COLO829 (cell line): ENCODE measurements at regions not wholly inside any gene's neighbourhood (a gene's known extent, or its start where the extent isn't known, plus 50 kb on each side); places are given as distances from the start of the nearest gene placed in this dataset.
"Not testable (repeated sequence)": the region's sequence is repeated elsewhere in the genome, so short reads cannot be mapped to it uniquely, and the experiment has no call there.

Source experiments
- DNase-seq: peaks from one replicate; pipeline ENCODE4 v3.0.0; 2012; ENCODE audit warnings: low spot score

DNA sequence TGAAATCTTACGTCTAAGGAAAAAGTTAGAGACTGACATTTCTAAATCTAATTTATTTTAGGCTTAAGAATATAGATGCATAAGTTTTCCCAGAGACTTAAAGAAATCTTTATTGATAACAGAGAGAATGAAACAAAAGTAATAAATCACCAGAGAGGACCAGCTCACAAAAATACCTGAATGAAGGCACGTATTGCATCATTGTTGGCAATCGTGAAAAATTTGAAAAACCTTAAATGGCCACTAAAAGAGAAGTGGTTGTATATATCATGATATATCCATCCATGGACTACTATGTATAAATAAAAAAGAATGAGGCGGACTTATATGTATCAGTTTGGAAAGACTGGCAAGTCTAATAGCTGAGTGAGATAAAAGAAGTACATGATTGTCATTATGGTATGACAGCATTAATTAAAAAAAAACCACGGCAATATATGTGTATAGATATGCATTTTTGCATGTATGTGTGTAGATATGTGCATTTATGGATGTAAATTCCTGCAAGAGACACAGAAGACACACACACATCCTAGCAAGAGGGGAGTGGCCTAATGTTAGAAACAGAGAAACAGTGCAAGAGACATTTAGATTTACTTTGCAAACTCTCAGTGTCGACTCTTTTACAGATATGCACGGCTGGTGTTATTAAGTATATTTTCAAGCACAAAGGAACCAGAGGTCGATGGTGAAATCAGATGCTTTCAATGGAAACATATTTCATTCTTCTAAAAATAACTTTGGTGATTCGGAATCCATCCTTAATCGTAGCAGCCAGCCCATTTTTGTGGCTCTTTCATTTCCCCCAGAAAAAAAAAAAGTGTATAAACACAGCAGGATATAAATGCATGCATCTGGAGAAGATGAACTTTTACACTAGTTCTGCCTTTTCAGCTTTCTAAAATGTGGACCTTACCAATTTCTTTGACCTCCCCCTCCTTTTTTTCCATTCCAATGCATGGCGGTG lies 156.1 kb upstream of the SALL4 start:
- no peak for DNase-seq

DNA sequence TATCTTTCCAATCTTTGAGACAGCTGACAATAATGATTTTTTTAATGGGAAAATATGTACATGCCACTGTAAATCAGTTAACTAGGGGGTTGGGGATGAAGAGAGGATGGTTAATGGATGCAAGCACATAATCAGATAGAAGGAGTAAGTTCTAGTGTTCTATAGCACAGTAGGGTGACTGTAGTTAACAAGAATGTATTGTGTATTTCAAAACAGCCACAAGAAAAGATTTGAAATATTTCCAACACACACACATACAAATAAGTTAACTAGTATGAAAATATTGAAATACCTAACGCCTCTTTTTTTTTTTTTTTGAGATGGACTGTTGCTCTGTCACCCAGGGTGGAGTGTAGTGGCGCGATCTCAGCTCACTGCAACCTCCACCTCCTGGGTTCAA lies 153.4 kb upstream of the SALL4 start:
- no peak for DNase-seq

DNA sequence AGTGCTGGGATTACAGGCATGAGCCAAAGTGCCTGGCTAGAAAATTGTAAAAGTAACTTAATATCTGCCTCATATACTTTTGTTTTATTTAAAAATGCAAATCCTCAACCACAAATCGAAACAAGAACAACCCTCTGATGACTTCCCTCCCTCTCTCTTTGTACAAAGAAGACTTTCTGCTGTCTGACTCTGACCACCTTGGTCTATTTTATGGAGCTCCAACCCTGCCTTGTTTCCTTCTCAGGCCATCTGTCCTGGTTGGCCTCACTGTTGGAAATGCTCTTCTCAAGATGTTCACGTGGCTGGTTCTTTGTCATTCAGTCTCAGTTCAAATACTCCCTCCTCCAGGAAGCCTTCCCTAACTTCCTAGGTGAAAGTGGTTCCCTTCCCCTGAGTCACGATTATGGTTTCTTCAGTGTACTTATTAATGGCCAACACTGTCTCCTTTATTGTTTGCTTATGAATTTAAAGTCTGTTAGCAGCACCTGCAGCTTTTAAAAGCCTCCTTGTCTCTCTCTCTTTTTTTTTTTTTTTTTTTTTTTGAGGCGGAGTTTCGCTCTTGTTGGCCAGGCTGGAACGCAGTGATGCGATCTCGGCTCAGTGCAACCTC lies 151.5 kb upstream of the SALL4 start:
- DNase-seq = no peak

DNA sequence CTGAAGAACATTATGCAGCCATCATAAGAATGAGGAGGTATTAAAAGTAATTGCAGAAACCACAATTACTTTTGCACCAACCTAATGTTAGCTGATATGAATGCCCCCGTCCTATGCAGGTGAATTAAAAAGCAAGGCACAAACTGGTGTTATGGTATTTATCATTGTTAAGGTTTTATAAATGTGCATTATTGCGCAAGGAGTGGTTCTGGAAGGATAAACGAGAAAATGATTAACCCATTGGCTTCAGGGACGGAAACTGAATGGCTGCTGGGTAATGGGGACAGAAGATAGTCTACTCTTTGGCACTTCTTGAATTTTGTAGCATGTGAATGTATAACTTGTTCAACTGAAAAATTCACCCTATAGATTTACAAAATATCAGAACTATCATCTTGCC lies 148.6 kb upstream of the SALL4 start:
- DNase-seq = no peak

DNA sequence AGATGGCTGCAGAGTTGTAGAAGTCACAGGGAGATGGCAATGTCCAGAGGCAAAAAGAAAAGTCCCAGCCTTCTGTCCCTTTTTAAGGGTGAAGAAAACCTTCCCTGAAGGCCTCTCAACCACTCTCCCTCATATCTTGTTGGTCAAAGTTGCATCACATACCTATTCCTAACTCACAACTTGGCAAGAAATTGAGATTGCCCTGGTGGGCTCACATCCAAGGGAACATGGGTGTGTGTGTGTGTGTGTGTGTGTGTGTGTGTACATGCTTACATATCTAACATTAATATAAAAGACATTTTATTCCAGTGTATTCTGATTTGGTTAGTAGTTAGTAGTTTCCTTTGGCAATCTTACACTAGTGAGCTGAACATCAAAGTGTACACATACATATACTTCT lies 144.3 kb upstream of the SALL4 start:
- no peak for DNase-seq

DNA sequence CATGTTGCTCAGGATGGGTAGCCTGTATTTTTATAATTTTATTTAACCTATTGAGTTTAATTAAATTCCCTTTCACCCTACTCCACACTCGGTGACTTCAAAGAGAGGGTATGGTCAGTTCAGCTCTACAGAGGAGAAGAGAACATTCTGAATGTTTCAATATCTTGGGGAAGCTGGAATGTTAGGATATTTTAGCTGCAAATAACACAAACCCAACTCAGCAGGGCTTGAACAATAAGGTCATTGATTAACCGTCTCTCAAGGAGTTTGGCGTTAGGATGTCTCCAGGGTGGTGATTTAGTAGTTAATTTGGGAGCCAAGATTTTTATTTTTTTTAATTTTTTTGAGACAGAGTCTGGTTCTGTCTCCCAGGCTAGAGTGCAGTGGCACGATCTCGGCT lies 143.6 kb upstream of the SALL4 start:
- peak; percentile 61 for DNase-seq

DNA sequence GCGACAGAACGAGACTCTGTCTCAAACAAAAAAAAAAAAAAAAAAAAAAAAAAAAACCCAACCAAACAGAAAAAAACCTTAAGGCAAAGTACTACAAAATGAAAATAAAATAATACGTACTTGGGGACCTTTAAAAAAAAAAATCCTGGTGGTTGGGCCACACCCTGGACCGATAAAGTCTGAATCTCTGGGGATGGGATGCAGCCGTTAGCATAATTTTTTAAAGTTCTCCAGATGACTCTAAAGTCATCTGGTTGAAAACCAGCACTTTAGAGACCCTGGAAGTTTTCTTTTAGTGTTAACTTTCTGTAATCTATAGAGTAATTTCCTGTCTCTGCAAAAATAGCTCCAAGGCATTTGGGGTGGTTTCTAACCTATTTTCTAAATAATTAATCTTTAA lies 142.9 kb upstream of the SALL4 start:
- no peak for DNase-seq

DNA sequence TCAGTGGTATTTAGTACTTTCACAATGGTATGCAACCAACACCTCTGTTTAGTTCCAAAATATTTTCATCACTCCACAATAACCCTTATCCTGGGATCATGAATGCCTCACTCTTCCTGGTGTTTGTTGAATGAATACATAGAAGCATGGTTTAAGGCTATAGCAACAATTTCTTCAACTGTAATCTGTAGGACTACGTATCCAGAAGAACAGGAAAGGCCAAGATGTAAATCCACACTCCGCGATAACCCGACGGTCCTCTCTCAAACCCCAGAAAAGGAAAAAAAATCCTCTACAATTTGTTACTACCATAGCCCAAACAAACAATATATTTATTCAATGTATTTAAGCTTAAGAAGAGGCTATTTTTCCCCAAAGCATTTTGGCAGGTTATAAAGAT lies 141.4 kb upstream of the SALL4 start:
- no peak for DNase-seq

DNA sequence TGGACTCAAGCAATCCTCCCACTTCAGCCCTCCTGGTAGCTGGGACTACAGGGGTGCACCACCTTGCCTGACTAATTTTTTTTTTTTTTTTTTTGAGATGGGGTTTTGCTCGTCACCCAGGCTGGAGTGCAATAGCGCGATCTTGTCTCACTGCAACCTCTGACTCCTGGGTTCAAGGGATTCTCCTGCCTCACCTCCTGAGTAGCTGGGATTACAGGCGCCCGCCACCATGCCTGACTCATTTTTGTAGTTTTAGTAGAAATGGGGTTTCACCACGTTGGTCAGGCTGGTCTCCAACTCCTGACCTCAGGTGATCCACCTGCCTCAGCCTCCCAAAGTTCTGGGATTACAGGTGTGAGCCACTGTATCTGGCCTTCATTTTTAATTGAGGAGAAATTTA lies 141.0 kb upstream of the SALL4 start:
- not testable (repeated sequence) for DNase-seq

DNA sequence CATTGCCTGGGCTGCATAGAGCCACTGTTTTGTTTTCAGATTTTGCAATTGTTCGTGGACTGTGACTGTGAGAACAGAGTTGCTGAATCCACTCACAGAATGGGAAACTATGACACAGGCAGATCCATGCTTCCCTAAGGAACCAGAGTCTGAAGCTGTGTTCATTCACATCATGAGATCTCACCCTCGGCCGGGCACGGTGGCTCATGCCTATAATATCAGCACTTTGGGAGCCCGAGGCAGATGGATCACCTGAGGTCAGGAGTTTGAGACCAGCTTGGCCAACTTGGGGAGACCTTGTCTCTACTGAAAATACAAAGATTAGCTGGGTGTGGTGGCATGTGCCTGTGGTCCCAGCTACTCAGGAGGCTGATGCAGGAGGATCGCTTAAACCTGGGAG lies 139.2 kb upstream of the SALL4 start:
- DNase-seq = no peak

DNA sequence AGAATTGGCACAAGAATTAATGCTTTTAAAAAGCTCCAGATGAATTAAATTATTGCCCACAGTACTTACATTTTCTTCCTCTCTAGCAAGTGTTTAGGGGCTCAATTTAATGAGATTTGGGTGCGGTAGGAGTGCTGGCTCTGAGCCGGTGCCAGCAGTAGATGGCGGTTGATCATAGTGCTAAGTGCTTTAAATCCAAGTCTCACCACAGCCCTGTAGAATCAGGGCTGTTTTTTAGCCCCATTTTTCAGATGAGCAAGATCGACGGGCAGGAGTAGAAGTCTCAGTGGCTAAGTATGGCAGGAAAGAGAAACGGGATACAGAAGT lies 136.9 kb upstream of the SALL4 start:
- no peak for DNase-seq

DNA sequence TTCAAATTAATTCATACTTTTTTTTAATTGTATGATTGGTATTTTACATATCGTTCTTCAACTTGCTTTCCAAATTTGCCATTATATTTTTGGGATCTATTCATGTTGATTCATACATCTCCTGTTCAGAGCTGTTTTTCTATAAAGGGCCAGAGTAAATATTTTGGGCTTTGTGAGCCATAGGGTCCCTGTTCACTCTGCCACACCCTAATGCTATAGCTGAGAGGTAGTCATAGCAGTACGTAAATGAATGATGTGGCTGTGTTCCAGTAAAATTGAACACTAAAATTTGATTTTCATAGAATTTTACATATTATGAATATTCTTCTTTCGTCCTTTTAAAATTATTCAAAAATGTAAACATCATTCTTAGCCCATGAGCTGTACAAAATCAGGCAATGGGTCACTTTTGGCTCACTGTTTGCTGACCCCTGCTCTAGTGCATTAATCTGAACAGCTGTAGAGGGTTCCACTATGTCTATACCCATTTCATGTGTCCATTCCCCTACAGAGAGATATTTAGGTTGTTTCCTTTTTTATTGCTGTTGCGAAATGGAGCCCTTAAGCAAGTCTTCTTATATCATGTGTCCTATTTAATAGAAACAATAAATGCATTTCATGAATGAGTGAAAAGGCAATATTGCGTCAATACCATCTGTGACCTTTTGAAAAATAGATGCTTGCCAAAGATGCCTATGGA lies 136.4 kb upstream of the SALL4 start:
- DNase-seq = peak; percentile 48

DNA sequence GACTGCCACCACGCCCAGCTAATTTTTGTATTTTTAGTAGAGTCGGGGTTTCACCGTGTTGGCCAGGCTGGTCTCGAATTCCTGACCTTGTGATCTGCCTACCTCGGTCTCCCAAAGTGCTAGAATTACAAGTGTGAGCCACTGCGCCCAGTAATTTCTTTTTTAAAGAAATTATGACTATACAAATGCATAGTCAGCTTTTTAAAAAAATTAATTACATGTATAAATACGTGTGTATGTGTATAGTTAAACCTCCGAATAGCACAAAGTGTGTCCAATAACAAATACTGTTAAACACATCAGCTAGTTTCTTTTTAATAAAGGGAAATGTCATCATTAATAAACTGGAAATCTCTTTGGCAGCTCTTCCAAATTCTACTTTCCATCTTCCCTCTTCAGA lies 135.5 kb upstream of the SALL4 start:
- DNase-seq = no peak

DNA sequence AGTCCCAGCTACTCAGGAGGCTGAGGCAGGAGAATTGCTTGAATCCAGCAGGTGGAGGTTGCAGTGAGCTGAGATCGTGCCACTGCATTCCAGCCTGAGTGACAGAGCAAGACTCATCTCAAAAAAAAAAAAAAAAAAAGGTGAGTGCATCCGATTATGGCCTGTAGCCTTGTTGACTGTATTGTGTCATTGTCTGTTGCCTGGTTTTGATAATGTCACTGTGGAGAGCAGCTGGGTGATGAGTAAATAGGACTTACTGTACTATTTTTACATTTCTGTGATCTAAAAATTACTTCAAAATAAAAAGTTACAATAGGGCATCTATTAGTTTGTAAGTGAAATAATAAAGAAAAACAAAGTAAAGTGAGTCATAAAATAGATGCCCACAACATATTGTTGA lies 134.1 kb upstream of the SALL4 start:
- no peak for DNase-seq

DNA sequence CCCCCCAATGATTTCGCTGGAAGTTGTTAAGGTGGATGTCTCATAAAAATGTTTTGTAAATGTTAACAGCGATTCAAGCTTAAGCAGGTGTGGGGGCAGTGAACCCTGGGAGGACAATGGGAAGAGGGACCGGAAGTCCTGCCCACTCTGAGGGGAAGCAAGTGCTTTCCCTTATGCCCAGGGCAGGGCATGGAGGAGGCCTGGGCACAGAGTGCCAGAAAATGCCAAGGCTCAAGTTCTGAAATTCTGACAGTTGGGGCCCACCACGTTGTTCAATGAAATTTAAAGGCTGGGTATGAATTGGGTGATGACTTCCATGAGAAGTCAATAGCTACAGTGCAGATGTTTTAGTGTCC lies 132.7 kb upstream of the SALL4 start:
- no peak for DNase-seq

DNA sequence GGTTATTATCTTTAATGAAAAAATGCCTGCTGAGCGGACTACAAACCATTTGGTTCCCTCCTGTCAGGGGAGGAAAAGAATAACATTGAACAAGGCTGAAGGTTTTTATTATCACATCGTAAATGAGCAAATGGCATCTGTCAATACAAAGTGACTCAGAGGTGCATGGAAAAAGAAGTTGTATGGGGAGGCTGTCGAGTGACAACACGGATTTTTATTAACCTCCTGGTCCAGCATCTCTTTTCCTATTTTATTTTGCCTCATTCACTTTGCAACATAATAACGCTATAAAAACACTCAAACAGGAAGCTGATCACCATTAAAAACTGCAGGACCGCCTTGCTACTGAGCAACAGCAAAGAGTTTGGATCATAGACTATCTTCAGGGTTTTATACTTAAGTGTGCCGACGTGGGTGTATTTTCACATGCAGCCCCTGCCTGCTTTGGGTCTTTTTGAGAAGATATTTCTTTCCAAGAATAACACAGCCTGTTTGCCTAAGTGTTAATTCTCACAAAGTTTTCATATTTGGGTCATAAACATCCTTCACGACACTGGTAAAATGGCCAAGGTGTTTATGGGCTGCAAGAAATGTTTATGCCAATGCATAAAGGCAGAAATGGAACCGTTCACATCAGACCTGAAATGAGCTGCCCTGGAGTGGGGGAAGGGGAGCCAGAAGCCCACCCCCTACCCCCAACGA lies 132.1 kb upstream of the SALL4 start:
- DNase-seq = no peak

DNA sequence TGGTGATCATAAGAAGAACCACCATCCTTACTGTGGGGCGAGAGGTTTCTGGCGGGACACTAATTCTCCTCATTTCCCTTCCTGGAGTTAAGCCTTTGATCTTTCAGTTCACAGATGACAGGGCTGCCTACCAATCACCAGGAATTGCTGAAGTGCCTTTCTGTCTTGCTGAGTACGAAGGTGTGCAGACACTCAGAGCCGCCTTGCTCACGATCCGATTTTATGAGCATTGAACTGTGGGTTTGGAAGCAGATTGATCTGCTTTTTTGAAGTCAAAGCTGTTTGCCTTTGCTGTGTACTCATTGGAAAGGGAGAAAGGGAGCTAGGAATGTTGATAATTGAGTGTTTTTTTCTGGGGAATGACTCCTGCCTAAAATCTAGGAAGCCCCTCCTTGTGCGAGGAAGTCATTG lies 129.1 kb upstream of the SALL4 start:
- DNase-seq = no peak

DNA sequence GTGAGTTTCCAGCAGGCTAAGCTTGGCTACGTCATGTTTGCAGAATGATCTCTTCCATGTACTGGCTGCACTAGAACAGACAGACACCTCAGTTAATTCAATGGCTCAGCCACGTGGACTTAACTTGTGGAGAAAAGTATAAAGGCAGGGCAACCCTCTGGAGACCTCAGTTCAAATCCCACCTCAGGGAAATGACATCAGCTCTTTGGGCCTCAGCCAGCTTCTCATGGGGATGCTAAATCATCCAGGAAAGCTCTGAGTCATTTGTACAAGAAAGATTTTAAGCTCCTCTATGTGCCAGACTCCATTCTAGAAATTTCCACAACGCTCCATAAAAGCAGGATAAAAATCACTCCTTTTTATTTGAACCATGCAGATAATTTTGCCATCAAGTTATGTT lies 128.5 kb upstream of the SALL4 start:
- peak; percentile 39 for DNase-seq

DNA sequence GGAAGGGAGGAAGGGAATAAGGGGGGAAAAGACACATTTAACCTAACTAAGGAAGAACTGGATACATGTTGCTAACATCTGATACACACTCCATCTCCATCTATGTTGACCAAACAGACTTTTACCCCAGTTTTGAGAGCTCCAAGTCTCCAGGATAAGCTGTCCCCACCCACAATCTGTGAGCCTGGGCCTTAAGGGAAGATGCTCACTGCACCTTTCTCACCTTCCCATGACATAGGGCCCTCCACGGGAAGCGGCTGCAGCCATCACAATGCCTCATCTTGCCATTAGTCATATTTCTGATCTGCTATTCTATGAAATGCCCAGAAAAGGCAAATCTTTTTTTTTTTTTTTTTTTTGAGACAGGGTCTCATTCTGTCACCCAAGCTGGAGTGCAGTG lies 126.6 kb upstream of the SALL4 start:
- DNase-seq = no peak

DNA sequence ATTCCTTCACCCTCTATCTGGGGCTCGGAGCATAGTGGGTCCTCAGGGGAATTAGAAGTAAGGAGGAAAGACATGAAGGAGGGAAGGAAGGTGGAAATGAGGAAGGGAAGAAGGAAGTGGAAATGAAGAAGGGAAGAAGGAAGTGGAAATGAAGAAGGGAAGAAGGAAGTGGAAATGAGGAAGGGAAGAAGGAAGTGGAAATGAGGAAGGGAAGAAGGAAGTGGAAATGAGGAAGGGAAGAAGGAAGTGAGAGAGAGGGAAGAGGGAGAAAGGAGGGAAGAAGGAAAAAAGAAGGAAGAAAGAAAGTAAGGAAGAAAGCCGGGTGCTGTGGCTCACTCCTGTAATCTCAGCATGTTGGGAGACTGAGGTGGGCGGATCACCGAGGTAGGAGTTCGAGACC lies 125.6 kb upstream of the SALL4 start:
- DNase-seq = not testable (repeated sequence)

DNA sequence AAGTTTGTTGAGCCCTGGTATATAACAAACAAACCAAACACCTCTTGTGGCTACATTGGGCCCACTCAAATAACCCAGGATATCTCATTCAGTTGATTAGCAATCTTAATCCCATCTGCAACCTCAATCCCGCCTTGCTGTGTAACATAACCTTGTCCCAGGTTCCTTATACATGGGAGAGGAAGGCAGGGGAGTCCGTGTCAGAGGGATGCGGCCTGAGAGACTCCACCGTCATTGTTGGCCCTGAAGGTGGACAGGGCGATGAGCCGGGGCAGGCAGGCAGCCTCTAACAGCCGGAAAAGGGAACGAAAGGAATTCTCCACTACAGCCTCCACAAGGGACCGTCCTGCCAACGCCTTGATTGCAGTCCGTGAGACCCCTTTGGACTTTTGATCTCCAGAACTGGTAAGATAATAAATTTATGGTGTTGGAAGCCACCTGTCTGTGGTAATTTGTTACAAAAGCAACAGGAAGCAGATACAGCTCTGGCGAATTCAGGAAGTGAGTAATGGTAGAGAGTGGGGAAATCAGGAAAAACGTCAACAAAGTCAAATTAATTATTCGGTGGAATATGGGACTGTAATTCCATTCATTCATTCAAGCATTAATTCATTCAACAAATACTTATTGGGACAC lies 124.5 kb upstream of the SALL4 start:
- DNase-seq = no peak

DNA sequence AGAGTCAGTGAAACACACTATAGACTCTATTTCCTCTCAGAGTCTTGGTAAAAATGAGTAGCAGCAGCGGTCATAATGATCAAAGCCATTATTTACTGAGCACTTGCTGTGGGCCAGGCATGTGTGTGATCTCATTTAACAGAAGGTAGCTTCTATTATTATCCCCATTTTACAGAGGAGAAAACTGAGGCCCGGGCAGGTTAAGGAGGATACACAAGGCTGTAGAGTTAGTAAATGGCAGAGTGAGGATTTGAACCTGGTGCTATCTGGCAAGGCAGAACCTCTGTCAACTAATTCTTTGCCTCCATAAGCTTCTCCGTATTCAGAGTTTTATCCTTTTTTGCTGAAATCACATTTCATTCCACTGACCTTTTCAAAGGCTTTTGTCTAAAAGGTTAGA lies 122.2 kb upstream of the SALL4 start:
- DNase-seq = no peak
